H1 (cell line): ENCODE measurements at regions not wholly inside any gene's neighbourhood (a gene's known extent, or its start where the extent isn't known, plus 50 kb on each side); places are given as distances from the start of the nearest gene placed in this dataset.
A peak's percentile ranks its signal among the peaks of the same experiment; 100 is the strongest.
"Not testable (repeated sequence)": the region's sequence is repeated elsewhere in the genome, so short reads cannot be mapped to it uniquely, and the experiment has no call there.

ENCODE experiments used
- CTCF ChIA-PET: fragments of 300-600 bp; sonication (Branson Sonifier 250); formaldehyde crosslinking; loops from one replicate; lab custom pipeline; 2021; ENCODE audit not compliant: partially characterized antibody; lab: Charles Lee
- POLR2A ChIA-PET: fragments of 300-600 bp; sonication (Branson Sonifier 250); formaldehyde crosslinking; loops from one replicate; lab custom pipeline; 2021; ENCODE audit warnings: inconsistent platforms; ENCODE audit not compliant: partially characterized antibody; lab: Charles Lee
- DNase-seq, 2 experiments: peaks; one replicate each; pipeline versions ENCODE4 v3.0.0 to v3.0.0-alpha.2; 2010 to 2022; ENCODE audit warnings: low spot score in 2 of 2, low read depth in 1 of 2, mixed read lengths in 1 of 2
- FAIRE-seq: peaks from 2 replicates; lab custom pipeline; 2011; peaks lifted over from hg19 to GRCh38; lab: Jason Lieb, UNC
- H2AFZ ChIP-seq: 2 replicates; pipeline ENCODE4 v1.8.1; 2012; ENCODE audit warnings: low read length, inconsistent platforms
- H2AK5ac ChIP-seq: 2 replicates; pipeline ENCODE4 v1.6.1; 2013; ENCODE audit warnings: low read depth, low read length
- H2BK120ac ChIP-seq: replicated peaks from 2 replicates; pipeline ENCODE3; 2013; ENCODE audit warnings: low read depth, low read length, inconsistent platforms
- H2BK12ac ChIP-seq: 2 replicates; pipeline ENCODE4 v1.6.1; 2013; ENCODE audit warnings: low read depth, low read length
- H2BK15ac ChIP-seq: 2 replicates; pipeline ENCODE4 v1.6.1; 2013; ENCODE audit warnings: low read length
- H2BK20ac ChIP-seq: 2 replicates; pipeline ENCODE4 v1.6.1; 2013; ENCODE audit warnings: low read length
- H2BK5ac ChIP-seq: 2 replicates; pipeline ENCODE4 v1.6.1; 2013; ENCODE audit warnings: low read depth, low read length
- H3K14ac ChIP-seq: 2 replicates; pipeline ENCODE4 v1.6.1; 2013; ENCODE audit warnings: inconsistent platforms; ENCODE audit not compliant: insufficient read length
- H3K18ac ChIP-seq: 2 replicates; pipeline ENCODE4 v1.6.1; 2013; ENCODE audit warnings: low read length; ENCODE audit errors: extremely low read depth
- H3K23ac ChIP-seq: 2 replicates; pipeline ENCODE4 v1.6.1; 2013; ENCODE audit warnings: inconsistent platforms; ENCODE audit not compliant: insufficient read length
- H3K23me2 ChIP-seq: 2 replicates; pipeline ENCODE4 v1.6.1; 2013; ENCODE audit warnings: low read depth, low read length
- H3K27ac ChIP-seq: 2 replicates; pipeline ENCODE4 v1.6.1; 2011; ENCODE audit warnings: low read depth, low read length, inconsistent platforms
- H3K27me3 ChIP-seq, 4 experiments: replicated peaks in 1 of 4; 1 replicate in 1 of 4; 2 replicates in 3 of 4; pipeline versions ENCODE4 v1.6.1 to v1.8.1; 2011 to 2013; ENCODE audit warnings: low read length in 3 of 4, mild to moderate bottlenecking in 3 of 4, inconsistent platforms in 2 of 4, mixed read lengths in 2 of 4, moderate library complexity in 1 of 4; ENCODE audit not compliant: control insufficient read depth in 3 of 4, insufficient read depth in 3 of 4; ENCODE audit errors: extremely low read depth in 1 of 4
- H3K36me3 ChIP-seq, 4 experiments: 2 replicates each; pipeline versions ENCODE4 v1.6.1 to v1.8.1; 2011 to 2013; ENCODE audit warnings: mild to moderate bottlenecking in 4 of 4, low read length in 3 of 4, moderate library complexity in 2 of 4, control low read depth in 1 of 4, inconsistent platforms in 1 of 4; ENCODE audit not compliant: insufficient read depth in 4 of 4, control insufficient read depth in 2 of 4
- H3K4ac ChIP-seq: replicated peaks from 2 replicates; pipeline ENCODE3; 2013; ENCODE audit warnings: low read length, low read depth, mixed read lengths, inconsistent platforms; ENCODE audit not compliant: insufficient read length
- H3K4me1 ChIP-seq, 4 experiments: replicated peaks in 1 of 4; 1 replicate in 1 of 4; 2 replicates in 3 of 4; pipeline versions ENCODE4 v1.6.1 to v1.8.1; 2011 to 2013; ENCODE audit warnings: low read length in 3 of 4, inconsistent platforms in 2 of 4, mixed read lengths in 1 of 4; ENCODE audit not compliant: insufficient read depth in 4 of 4, control insufficient read depth in 3 of 4
- H3K4me2 ChIP-seq, 2 experiments: 2 replicates each; pipeline versions ENCODE4 v1.6.1 to v1.8.1; 2011 to 2013; ENCODE audit warnings: low read depth in 2 of 2, low read length in 2 of 2, control low read depth in 1 of 2, inconsistent platforms in 1 of 2, mild to moderate bottlenecking in 1 of 2; ENCODE audit not compliant: insufficient read depth in 1 of 2
- H3K4me3 ChIP-seq, 4 experiments: fragments of 200-600, 300-600 bp in 1 of 4; sonication (generic), shearing (Covaris generic), sonication (Bioruptor Twin) in 1 of 4; 2 replicates each; pipeline versions ENCODE4 v1.5.1 to v1.8.1; 2011 to 2016; ENCODE audit warnings: low read length in 4 of 4, low read depth in 3 of 4, control low read depth in 2 of 4, inconsistent platforms in 2 of 4, mild to moderate bottlenecking in 2 of 4, mixed read lengths in 1 of 4, moderate library complexity in 1 of 4; ENCODE audit not compliant: insufficient read depth in 2 of 4; ENCODE audit errors: extremely low read depth in 1 of 4
- H3K56ac ChIP-seq: replicated peaks from 2 replicates; pipeline ENCODE3; 2013; ENCODE audit warnings: low read depth, mild to moderate bottlenecking, mixed read lengths, low read length, inconsistent platforms; ENCODE audit not compliant: insufficient read length
- H3K79me1 ChIP-seq: 2 replicates; pipeline ENCODE4 v1.6.1; 2013; ENCODE audit warnings: low read depth, low read length, control low read depth
- H3K79me2 ChIP-seq, 2 experiments: 2 replicates each; pipeline versions ENCODE4 v1.6.1 to v1.8.1; 2012 to 2013; ENCODE audit warnings: low read length in 2 of 2, mild to moderate bottlenecking in 2 of 2, inconsistent platforms in 1 of 2; ENCODE audit not compliant: insufficient read depth in 2 of 2, control insufficient read depth in 1 of 2
- H3K9ac ChIP-seq, 4 experiments: replicated peaks in 1 of 4; 1 replicate in 1 of 4; 2 replicates in 3 of 4; pipeline versions ENCODE4 v1.6.1 to v1.8.1; 2011 to 2013; ENCODE audit warnings: low read depth in 3 of 4, low read length in 3 of 4, control low read depth in 2 of 4, mild to moderate bottlenecking in 2 of 4, moderate library complexity in 2 of 4, inconsistent platforms in 1 of 4; ENCODE audit errors: extremely low read depth in 1 of 4
- H3K9me3 ChIP-seq, 2 experiments: 2 replicates each; pipeline versions ENCODE4 v1.6.1 to v1.8.1; 2012 to 2013; ENCODE audit warnings: mild to moderate bottlenecking in 2 of 2, moderate library complexity in 2 of 2, control low read depth in 1 of 2, inconsistent platforms in 1 of 2, low read depth in 1 of 2, low read length in 1 of 2, mixed read lengths in 1 of 2; ENCODE audit not compliant: insufficient read depth in 2 of 2
- H4K20me1 ChIP-seq, 2 experiments: replicated peaks in 1 of 2; 2 replicates each; pipeline versions ENCODE3 to v1.8.1; 2011 to 2013; ENCODE audit warnings: inconsistent platforms in 2 of 2, low read length in 2 of 2, mild to moderate bottlenecking in 1 of 2; ENCODE audit not compliant: insufficient read depth in 2 of 2, control insufficient read depth in 1 of 2
- H4K5ac ChIP-seq: 2 replicates; pipeline ENCODE4 v1.6.1; 2013; ENCODE audit warnings: low read length, low read depth, mixed read lengths, inconsistent platforms; ENCODE audit not compliant: insufficient read length
- H4K8ac ChIP-seq: 2 replicates; pipeline ENCODE4 v1.8.0; 2013; ENCODE audit warnings: mild to moderate bottlenecking, moderate library complexity, low read length, inconsistent platforms; ENCODE audit not compliant: insufficient read depth; ENCODE audit errors: extremely low read depth
- H4K91ac ChIP-seq: replicated peaks from 2 replicates; pipeline ENCODE3; 2013; ENCODE audit warnings: low read length, mixed read lengths, inconsistent platforms; ENCODE audit not compliant: insufficient read length
- WGBS, 2 experiments: shearing (Covaris generic) in 1 of 2; methylation state at CpG; one replicate each; pipeline versions ENCODE4 v1.1.6 to v1.1.7; 2013 to 2015; ENCODE audit warnings: low lambda C conversion rate in 2 of 2, mixed read lengths in 2 of 2, inconsistent platforms in 1 of 2, low coverage in 1 of 2, missing lambda C conversion rate in 1 of 2; ENCODE audit not compliant: insufficient replicate concordance in 2 of 2, insufficient coverage in 1 of 2, insufficient read length in 1 of 2; ENCODE audit errors: extremely low coverage in 1 of 2, missing lambda C conversion rate in 1 of 2; 5-methylcytosine and 5-hydroxymethylcytosine counted together

- H2BK120ac ChIP-seq, H3K23me2 ChIP-seq, H2BK12ac ChIP-seq, H3K79me2 ChIP-seq, H3K14ac ChIP-seq, H2BK15ac ChIP-seq, H2AFZ ChIP-seq, H2BK5ac ChIP-seq, H4K5ac ChIP-seq, H3K27me3 ChIP-seq, H3K27ac ChIP-seq, H3K23ac ChIP-seq, H3K4me3 ChIP-seq, H2BK20ac ChIP-seq, H4K8ac ChIP-seq, CTCF ChIA-PET, FAIRE-seq, H3K56ac ChIP-seq, H3K36me3 ChIP-seq, H3K4me2 ChIP-seq, H3K18ac ChIP-seq, H3K9me3 ChIP-seq, H2AK5ac ChIP-seq, POLR2A ChIA-PET, H4K91ac ChIP-seq, H4K20me1 ChIP-seq, H3K4ac ChIP-seq, H3K79me1 ChIP-seq, H3K9ac ChIP-seq: not testable (repeated sequence)
- WGBS, 2 experiments: 84% methylated on average over 13 of the region's 13 CpGs; no CpG with 5 or more reads in 1 of the 2 experiments
- peaks cover 0 to 20% (median 10%) of the 10 kb centered on the region in 4 experiments; a peak in 6 of 7 replicates for H3K4me1 ChIP-seq
- peak in 1 of 2 experiments; percentile 44 for DNase-seq
These were observed 121.4 kb upstream of the XIRP2 start for GRCh38 chr2:166766769-166767322.
